WTC11 (cell line): ENCODE measurements at regions not wholly inside any gene's neighbourhood (a gene's known extent, or its start where the extent isn't known, plus 50 kb on each side); places are given as distances from the start of the nearest gene placed in this dataset.

Experiments used
- ATAC-seq: fragments of 200-7000 bp; cut with Tn5 transposase; 2 replicates; pipeline ENCODE4 v1.10.0; 2021; ENCODE audit warnings: mild to moderate bottlenecking, moderate library complexity
- CTCF ChIA-PET: fragments of 300-600 bp; sonication (Branson Sonifier 250); formaldehyde crosslinking; loops from one replicate; lab custom pipeline; 2021; ENCODE audit warnings: antibody characterized with exemption; lab: Charles Lee
- POLR2A ChIA-PET: fragments of 350-600 bp; sonication (Branson Sonifier 250); formaldehyde crosslinking; loops from one replicate; lab custom pipeline; 2021; ENCODE audit warnings: antibody characterized with exemption; lab: Charles Lee
- DNase-seq: peaks from one replicate; pipeline ENCODE4 v3.0.0; 2021; ENCODE audit warnings: low spot score
- H3K27ac Mint-ChIP-seq: 2 replicates; pipeline ENCODE4 v1.8.0; 2021; ENCODE audit warnings: mixed read lengths
- H3K27me3 Mint-ChIP-seq: 2 replicates; pipeline ENCODE4 v1.8.0; 2021; ENCODE audit warnings: low read depth, mild to moderate bottlenecking, moderate library complexity, mixed read lengths
- H3K36me3 Mint-ChIP-seq: 2 replicates; pipeline ENCODE4 v1.8.0; 2021; ENCODE audit warnings: mixed read lengths
- H3K4me1 Mint-ChIP-seq: 2 replicates; pipeline ENCODE4 v1.8.0; 2022; ENCODE audit warnings: mixed read lengths
- H3K4me3 Mint-ChIP-seq: 2 replicates; pipeline ENCODE4 v1.8.0; 2021; ENCODE audit warnings: mild to moderate bottlenecking, moderate library complexity, mixed read lengths
- H3K9me3 Mint-ChIP-seq: 2 replicates; pipeline ENCODE4 v1.8.0; 2021; ENCODE audit warnings: mixed read lengths
- CREM ChIP-seq: sonication (generic); formaldehyde crosslinking; IDR thresholded peaks from 2 replicates; pipeline ENCODE4 v1.8.1; 2022; ENCODE audit warnings: mild to moderate bottlenecking, missing genetic modification reagents, moderate library complexity
- ESRRA ChIP-seq: sonication (generic); formaldehyde crosslinking; IDR thresholded peaks from 2 replicates; pipeline ENCODE4 v1.8.1; 2022; ENCODE audit warnings: mild to moderate bottlenecking, missing genetic modification reagents, borderline replicate concordance
- FOXJ3 ChIP-seq: sonication (generic); formaldehyde crosslinking; IDR thresholded peaks from 2 replicates; pipeline ENCODE4 v1.9.0; 2021; ENCODE audit warnings: missing genetic modification reagents, mild to moderate bottlenecking, borderline replicate concordance
- FOXK1 ChIP-seq: sonication (generic); formaldehyde crosslinking; IDR thresholded peaks from 2 replicates; pipeline ENCODE4 v1.8.0; 2022; ENCODE audit warnings: mild to moderate bottlenecking, moderate library complexity, missing genetic modification reagents
- GTF2I ChIP-seq: fragments of 250-450 bp; sonication (Bioruptor Pico); conservative IDR thresholded peaks from 2 replicates; pipeline ENCODE4 v1.4.0; 2021; ENCODE audit warnings: mild to moderate bottlenecking
- IRF2 ChIP-seq: sonication (generic); formaldehyde crosslinking; IDR thresholded peaks from 2 replicates; pipeline ENCODE4 v1.8.0; 2022; ENCODE audit warnings: low read depth, missing genetic modification reagents, borderline replicate concordance
- NFE2L1 ChIP-seq: sonication (generic); formaldehyde crosslinking; IDR thresholded peaks from 2 replicates; pipeline ENCODE4 v1.8.1; 2023; ENCODE audit warnings: missing genetic modification reagents
- NR2C2 ChIP-seq: sonication (generic); formaldehyde crosslinking; IDR thresholded peaks from 2 replicates; pipeline ENCODE4 v1.8.0; 2022; ENCODE audit warnings: mild to moderate bottlenecking, missing genetic modification reagents
- OVOL2 ChIP-seq: fragments of 250-450 bp; sonication (Bioruptor Pico); IDR thresholded peaks from 2 replicates; pipeline ENCODE4 v1.9.0; 2021; ENCODE audit warnings: mild to moderate bottlenecking, borderline replicate concordance
- RORB ChIP-seq: fragments of 250-450 bp; sonication (Bioruptor Pico); IDR thresholded peaks from 2 replicates; pipeline ENCODE4 v1.9.0; 2021; ENCODE audit warnings: mild to moderate bottlenecking
- SMAD3 ChIP-seq: sonication (generic); formaldehyde crosslinking; IDR thresholded peaks from 2 replicates; pipeline ENCODE4 v1.8.0; 2022; ENCODE audit warnings: missing genetic modification reagents, mild to moderate bottlenecking, borderline replicate concordance
- TEAD4 ChIP-seq: sonication (generic); formaldehyde crosslinking; IDR thresholded peaks from 2 replicates; pipeline ENCODE4 v1.8.0; 2022; ENCODE audit warnings: mild to moderate bottlenecking, missing genetic modification reagents
- ZNF138 ChIP-seq: sonication (generic); formaldehyde crosslinking; conservative IDR thresholded peaks from 2 replicates; pipeline ENCODE4 v1.8.1; 2022; ENCODE audit warnings: mild to moderate bottlenecking, moderate library complexity, missing genetic modification reagents
- TF ChIP-seq, protein P1 (sequence below): sonication (generic); formaldehyde crosslinking; IDR thresholded peaks from 2 replicates; pipeline ENCODE4 v1.8.1; 2023; ENCODE audit warnings: mild to moderate bottlenecking, missing genetic modification reagents, borderline replicate concordance
- TF ChIP-seq, protein P2 (sequence below): fragments of 250-450 bp; sonication (Bioruptor Pico); conservative IDR thresholded peaks from 2 replicates; pipeline ENCODE4 v1.9.0; 2021; ENCODE audit warnings: mild to moderate bottlenecking
- TF ChIP-seq, protein P3 (sequence below): fragments of 200-600 bp; IDR thresholded peaks from 2 replicates; pipeline ENCODE4 v1.8.0; 2022; ENCODE audit warnings: antibody characterized with exemption
- TF ChIP-seq, protein P4 (sequence below): sonication (generic); formaldehyde crosslinking; IDR thresholded peaks from 2 replicates; pipeline ENCODE4 v1.8.1; 2023; ENCODE audit warnings: mild to moderate bottlenecking, missing genetic modification reagents

DNA sequence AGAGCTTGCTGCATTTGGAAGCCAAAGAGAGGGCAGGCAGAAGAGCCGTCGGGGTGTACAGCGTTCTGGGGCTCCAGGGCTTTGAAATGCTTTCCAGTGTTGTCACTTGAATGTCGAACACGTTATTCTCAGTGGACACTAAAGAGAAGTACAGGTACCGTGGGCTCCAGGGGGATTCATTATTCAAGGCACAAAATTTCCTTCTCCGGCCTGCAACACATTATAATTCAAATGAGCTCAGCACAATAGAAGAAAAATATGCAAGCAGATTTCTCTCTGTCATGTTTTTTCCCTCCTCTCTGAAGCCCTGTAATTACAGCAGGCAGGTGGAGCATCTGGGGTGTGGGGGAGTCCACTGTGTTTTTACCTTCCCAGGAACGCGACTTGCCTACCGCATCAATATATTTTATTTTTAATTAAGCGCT lies 293.1 kb downstream of the ZSWIM6 start:
- no peaks in the 10 kb centered on the region for H3K9me3 Mint-ChIP-seq
- no peaks in the 10 kb centered on the region for H3K36me3 Mint-ChIP-seq
- ATAC-seq (no peak), DNase-seq (no peak)
- no peak overlapping the region; the same call in 1 of the 2 replicates for H3K27ac Mint-ChIP-seq
- peaks cover 30% of the 10 kb centered on the region for H3K4me1 Mint-ChIP-seq
- H3K27me3 Mint-ChIP-seq: no peaks in the 10 kb centered on the region
- POLR2A ChIA-PET: no interaction called here
- CTCF ChIA-PET: interaction anchor here (0.6 to 3.9 kb wide), 7 partner anchors 11 to 143 kb away, joined by 3 to 14 read pairs (median 4); no protein-coding TSS in a partner anchor
- TF ChIP-seq TEAD4 (no peak), GTF2I (CRISPR knock-in tag) (no peak), FOXK1 (CRISPR knock-in tag) (no peak), IRF2 (CRISPR knock-in tag) (no peak), NFE2L1 (CRISPR knock-in tag) (no peak), SMAD3 (no peak), ZNF138 (CRISPR knock-in tag) (no peak), OVOL2 (CRISPR knock-in tag) (no peak), RORB (CRISPR knock-in tag) (no peak), CREM (CRISPR knock-in tag) (no peak), FOXJ3 (CRISPR knock-in tag) (no peak), ESRRA (no peak), NR2C2 (CRISPR knock-in tag) (no peak)
- TF ChIP-seq, protein P1, sequence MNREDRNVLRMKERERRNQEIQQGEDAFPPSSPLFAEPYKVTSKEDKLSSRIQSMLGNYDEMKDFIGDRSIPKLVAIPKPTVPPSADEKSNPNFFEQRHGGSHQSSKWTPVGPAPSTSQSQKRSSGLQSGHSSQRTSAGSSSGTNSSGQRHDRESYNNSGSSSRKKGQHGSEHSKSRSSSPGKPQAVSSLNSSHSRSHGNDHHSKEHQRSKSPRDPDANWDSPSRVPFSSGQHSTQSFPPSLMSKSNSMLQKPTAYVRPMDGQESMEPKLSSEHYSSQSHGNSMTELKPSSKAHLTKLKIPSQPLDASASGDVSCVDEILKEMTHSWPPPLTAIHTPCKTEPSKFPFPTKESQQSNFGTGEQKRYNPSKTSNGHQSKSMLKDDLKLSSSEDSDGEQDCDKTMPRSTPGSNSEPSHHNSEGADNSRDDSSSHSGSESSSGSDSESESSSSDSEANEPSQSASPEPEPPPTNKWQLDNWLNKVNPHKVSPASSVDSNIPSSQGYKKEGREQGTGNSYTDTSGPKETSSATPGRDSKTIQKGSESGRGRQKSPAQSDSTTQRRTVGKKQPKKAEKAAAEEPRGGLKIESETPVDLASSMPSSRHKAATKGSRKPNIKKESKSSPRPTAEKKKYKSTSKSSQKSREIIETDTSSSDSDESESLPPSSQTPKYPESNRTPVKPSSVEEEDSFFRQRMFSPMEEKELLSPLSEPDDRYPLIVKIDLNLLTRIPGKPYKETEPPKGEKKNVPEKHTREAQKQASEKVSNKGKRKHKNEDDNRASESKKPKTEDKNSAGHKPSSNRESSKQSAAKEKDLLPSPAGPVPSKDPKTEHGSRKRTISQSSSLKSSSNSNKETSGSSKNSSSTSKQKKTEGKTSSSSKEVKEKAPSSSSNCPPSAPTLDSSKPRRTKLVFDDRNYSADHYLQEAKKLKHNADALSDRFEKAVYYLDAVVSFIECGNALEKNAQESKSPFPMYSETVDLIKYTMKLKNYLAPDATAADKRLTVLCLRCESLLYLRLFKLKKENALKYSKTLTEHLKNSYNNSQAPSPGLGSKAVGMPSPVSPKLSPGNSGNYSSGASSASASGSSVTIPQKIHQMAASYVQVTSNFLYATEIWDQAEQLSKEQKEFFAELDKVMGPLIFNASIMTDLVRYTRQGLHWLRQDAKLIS (CRISPR knock-in tag): no peak
- TF ChIP-seq, protein P2, sequence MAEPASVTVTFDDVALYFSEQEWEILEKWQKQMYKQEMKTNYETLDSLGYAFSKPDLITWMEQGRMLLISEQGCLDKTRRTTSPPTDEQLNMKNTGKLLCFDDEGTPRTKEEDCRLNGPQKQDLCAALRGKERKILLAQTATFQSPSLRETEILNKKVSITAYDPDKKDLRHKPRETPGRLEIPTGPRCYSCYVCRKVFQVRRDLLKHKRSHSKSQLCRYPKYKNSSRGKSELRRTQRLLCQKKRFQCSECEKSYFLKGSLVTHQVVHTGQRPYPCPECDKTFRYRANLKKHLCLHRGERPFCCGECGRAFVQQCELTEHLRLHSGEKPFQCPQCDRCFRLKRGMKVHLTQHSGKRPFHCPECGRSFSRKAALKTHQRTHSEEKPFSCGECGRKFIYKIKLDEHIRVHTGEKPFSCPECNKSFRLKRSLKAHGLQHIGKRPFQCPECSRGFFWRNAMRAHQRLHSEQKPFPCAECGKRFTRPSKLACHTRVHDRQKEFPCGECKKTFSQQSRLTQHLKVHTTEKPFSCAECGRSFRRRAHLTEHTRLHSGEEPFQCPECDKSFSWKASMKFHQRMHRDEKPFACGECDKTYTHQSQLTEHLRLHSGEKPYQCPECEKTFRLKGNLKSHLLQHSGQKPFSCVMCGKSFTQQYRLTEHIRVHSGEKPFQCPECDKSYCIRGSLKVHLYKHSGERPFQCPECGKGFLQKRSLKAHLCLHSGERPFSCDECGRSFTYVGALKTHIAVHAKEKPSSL (CRISPR knock-in tag): no peak
- TF ChIP-seq, protein P3, sequence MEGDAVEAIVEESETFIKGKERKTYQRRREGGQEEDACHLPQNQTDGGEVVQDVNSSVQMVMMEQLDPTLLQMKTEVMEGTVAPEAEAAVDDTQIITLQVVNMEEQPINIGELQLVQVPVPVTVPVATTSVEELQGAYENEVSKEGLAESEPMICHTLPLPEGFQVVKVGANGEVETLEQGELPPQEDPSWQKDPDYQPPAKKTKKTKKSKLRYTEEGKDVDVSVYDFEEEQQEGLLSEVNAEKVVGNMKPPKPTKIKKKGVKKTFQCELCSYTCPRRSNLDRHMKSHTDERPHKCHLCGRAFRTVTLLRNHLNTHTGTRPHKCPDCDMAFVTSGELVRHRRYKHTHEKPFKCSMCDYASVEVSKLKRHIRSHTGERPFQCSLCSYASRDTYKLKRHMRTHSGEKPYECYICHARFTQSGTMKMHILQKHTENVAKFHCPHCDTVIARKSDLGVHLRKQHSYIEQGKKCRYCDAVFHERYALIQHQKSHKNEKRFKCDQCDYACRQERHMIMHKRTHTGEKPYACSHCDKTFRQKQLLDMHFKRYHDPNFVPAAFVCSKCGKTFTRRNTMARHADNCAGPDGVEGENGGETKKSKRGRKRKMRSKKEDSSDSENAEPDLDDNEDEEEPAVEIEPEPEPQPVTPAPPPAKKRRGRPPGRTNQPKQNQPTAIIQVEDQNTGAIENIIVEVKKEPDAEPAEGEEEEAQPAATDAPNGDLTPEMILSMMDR: no peak
- TF ChIP-seq, protein P4, sequence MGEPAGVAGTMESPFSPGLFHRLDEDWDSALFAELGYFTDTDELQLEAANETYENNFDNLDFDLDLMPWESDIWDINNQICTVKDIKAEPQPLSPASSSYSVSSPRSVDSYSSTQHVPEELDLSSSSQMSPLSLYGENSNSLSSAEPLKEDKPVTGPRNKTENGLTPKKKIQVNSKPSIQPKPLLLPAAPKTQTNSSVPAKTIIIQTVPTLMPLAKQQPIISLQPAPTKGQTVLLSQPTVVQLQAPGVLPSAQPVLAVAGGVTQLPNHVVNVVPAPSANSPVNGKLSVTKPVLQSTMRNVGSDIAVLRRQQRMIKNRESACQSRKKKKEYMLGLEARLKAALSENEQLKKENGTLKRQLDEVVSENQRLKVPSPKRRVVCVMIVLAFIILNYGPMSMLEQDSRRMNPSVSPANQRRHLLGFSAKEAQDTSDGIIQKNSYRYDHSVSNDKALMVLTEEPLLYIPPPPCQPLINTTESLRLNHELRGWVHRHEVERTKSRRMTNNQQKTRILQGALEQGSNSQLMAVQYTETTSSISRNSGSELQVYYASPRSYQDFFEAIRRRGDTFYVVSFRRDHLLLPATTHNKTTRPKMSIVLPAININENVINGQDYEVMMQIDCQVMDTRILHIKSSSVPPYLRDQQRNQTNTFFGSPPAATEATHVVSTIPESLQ (CRISPR knock-in tag): no peak
- peak overlapping the region; percentile 70 for H3K4me3 Mint-ChIP-seq
